Caco-2 (cell line): ENCODE measurements at regions not wholly inside any gene's neighbourhood (a gene's known extent, or its start where the extent isn't known, plus 50 kb on each side); places are given as distances from the start of the nearest gene placed in this dataset.

Experiments used
- BruUV-seq: library from RNA; stranded (reverse); fragments of 400-500 nt; replicated peaks from 2 replicates; lab custom pipeline; 2021; lab: Mats Ljungman, UMichigan
- CTCF ChIA-PET: fragments of 300-600 bp; sonication (Branson Sonifier 250); formaldehyde crosslinking; loops from one replicate; lab custom pipeline; 2022; ENCODE audit warnings: antibody characterized with exemption; lab: Charles Lee
- POLR2A ChIA-PET: fragments of 300-600 bp; sonication (Branson Sonifier 250); formaldehyde crosslinking; loops from one replicate; lab custom pipeline; 2022; ENCODE audit warnings: antibody characterized with exemption; lab: Charles Lee
- DNase-seq, 2 experiments: peaks; one replicate each; pipeline versions ENCODE4 v3.0.0 to v3.0.0-alpha.2; 2020 to 2022
- H3K27me3 ChIP-seq: replicated peaks from 2 replicates; pipeline ENCODE4 v1.6.0; 2011; ENCODE audit warnings: low read length; ENCODE audit not compliant: control insufficient read depth, insufficient read depth
- H3K36me3 ChIP-seq: 2 replicates; pipeline ENCODE4 v1.5.1; 2011; ENCODE audit warnings: low read length; ENCODE audit not compliant: control insufficient read depth, insufficient read depth
- H3K4me1 ChIP-seq: fragments of 250-450 bp; sonication (Bioruptor Pico); 2 replicates; pipeline ENCODE4 v1.5.1; 2020; ENCODE audit warnings: mild to moderate bottlenecking
- H3K4me3 ChIP-seq: 2 replicates; pipeline ENCODE4 v1.5.1; 2011; ENCODE audit warnings: low read depth, mild to moderate bottlenecking, control low read depth, low read length
- H3K9me3 ChIP-seq: fragments of 250-450 bp; sonication (Bioruptor Pico); 2 replicates; pipeline ENCODE4 v1.5.1; 2020; ENCODE audit warnings: mild to moderate bottlenecking, moderate library complexity
- H3K27ac Mint-ChIP-seq: one replicate; pipeline ENCODE4 v1.8.0; 2022; ENCODE audit warnings: mixed read lengths; ENCODE audit not compliant: unreplicated experiment
- H3K27me3 Mint-ChIP-seq: one replicate; pipeline ENCODE4 v1.8.0; 2022; ENCODE audit warnings: mixed read lengths; ENCODE audit not compliant: insufficient read depth, unreplicated experiment
- H3K36me3 Mint-ChIP-seq: one replicate; pipeline ENCODE4 v1.8.0; 2022; ENCODE audit warnings: mild to moderate bottlenecking, mixed read lengths; ENCODE audit not compliant: insufficient read depth, unreplicated experiment
- H3K4me1 Mint-ChIP-seq: one replicate; pipeline ENCODE4 v1.8.0; 2022; ENCODE audit warnings: low read depth, mixed read lengths; ENCODE audit not compliant: unreplicated experiment
- H3K4me3 Mint-ChIP-seq: one replicate; pipeline ENCODE4 v1.8.0; 2022; ENCODE audit warnings: mild to moderate bottlenecking, moderate library complexity, mixed read lengths; ENCODE audit not compliant: unreplicated experiment
- H3K9me3 Mint-ChIP-seq: one replicate; pipeline ENCODE4 v1.8.0; 2022; ENCODE audit warnings: mixed read lengths; ENCODE audit not compliant: unreplicated experiment
- intact Hi-C: fragments of 100-400 bp; cut with micrococcal nuclease; formaldehyde crosslinking; loops from one replicate; pipeline ENCODE4 v1.10.0; 2022; ENCODE audit not compliant: unreplicated experiment
- TF ChIP-seq, protein P1 (sequence below), 2 experiments: fragments of 200-600 bp in 1 of 2; IDR thresholded peaks; 1 replicate in 1 of 2; 2 replicates in 1 of 2; pipeline versions ENCODE4 v1.5.1 to v1.8.0; 2011 to 2022; ENCODE audit warnings: antibody characterized with exemption in 1 of 2, control low read depth in 1 of 2, inconsistent platforms in 1 of 2, low read depth in 1 of 2, low read length in 1 of 2, mild to moderate bottlenecking in 1 of 2, moderate library complexity in 1 of 2; ENCODE audit not compliant: insufficient read depth in 1 of 2, severe bottlenecking in 1 of 2, unreplicated experiment in 1 of 2

DNA sequence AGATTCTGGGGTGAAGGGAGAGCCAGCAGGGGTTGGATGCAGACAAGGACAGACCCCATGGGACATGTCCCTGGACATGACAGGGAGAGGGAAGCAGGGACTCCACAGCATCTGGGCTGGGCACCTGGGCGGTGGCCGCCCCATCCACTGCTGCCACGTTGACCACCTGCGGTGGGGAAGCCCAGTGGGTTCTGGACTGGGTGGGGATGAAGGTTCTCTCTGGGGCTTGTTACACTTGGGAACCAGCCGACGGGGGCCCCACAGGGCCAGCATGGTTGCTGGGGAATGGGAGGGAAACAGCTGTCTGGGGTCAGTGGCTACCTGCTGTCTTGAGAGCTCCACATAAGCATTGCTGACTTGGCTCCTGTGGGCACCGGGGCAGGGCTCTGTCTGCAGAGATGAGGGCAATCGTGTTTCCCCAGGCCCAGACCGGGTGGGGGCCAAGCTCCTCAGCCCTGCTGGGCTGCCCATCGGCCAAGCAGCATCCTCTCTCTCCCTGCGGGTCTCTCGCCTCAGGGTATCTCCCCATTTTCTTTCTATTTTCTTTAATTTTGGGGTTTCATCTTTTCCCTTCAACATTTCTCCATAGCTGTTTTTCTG lies 443.6 kb upstream of the PFKP start:
- no peaks in the 10 kb centered on the region for H3K4me1 Mint-ChIP-seq
- ChIA-PET POLR2A (no interaction called here), CTCF (no interaction called here)
- no peaks in the 10 kb centered on the region for H3K36me3 ChIP-seq
- H3K9me3 Mint-ChIP-seq = no peaks in the 10 kb centered on the region
- H3K27ac Mint-ChIP-seq = no peak overlapping the region
- H3K27me3 ChIP-seq = 0 out of 2 replicates have a peak, but pooled peaks cover 3% of the 10 kb centered on the region
- H3K4me3 Mint-ChIP-seq = no peak overlapping the region
- H3K4me3 ChIP-seq = no peak overlapping the region
- intact Hi-C loops = no loop called here
- peaks cover 36% of the 10 kb centered on the region for H3K27me3 Mint-ChIP-seq
- no peaks in the 10 kb centered on the region for H3K36me3 Mint-ChIP-seq
- BruUV-seq = no TSS peak
- no peak for DNase-seq
- no peaks in the 10 kb centered on the region for H3K9me3 ChIP-seq
- H3K4me1 ChIP-seq = no peaks in the 10 kb centered on the region
- TF ChIP-seq, protein P1, sequence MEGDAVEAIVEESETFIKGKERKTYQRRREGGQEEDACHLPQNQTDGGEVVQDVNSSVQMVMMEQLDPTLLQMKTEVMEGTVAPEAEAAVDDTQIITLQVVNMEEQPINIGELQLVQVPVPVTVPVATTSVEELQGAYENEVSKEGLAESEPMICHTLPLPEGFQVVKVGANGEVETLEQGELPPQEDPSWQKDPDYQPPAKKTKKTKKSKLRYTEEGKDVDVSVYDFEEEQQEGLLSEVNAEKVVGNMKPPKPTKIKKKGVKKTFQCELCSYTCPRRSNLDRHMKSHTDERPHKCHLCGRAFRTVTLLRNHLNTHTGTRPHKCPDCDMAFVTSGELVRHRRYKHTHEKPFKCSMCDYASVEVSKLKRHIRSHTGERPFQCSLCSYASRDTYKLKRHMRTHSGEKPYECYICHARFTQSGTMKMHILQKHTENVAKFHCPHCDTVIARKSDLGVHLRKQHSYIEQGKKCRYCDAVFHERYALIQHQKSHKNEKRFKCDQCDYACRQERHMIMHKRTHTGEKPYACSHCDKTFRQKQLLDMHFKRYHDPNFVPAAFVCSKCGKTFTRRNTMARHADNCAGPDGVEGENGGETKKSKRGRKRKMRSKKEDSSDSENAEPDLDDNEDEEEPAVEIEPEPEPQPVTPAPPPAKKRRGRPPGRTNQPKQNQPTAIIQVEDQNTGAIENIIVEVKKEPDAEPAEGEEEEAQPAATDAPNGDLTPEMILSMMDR (IDR thresholded peaks at IDR 0.05; ENCODE audit: insufficient read depth in 1 of 2, low read depth in 1 of 2, low read length in 1 of 2, severe bottlenecking in 1 of 2, unreplicated experiment in 1 of 2) = no peak

DNA sequence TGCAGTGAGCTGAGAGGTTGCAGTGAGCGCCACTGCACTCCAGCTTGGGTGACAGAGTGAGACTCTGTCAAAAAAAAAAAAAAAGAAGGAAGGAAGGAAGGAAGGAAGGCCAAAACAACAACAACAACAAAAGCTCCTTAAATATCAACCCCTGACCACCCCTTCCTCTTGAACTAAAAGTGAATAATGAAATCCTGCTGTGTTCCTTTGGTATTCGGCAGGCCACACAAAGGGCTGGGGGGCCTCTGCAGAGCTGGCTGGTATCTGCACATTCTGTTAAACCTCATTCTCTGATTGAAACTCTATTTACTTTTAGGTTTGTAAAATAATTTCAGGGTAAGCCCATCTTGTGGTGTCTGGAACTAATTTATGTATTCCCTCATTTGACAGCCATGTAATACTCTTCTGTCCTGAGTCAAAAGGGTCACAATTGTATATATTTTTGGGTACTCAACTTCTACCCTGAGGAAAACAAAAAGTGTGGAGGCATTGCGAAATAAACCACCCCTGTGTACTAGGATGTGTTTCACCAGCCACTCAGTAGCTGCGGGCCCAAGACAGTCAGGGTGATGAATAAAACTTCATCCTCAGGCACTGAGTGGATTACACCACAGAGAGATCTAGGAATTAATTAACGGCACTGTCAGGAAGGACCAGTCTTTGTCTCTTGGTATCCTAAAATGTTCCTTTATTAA lies 446.4 kb upstream of the PFKP start:
- Histone ChIP-seq H3K36me3 (no peaks in the 10 kb centered on the region), H3K4me3 (no peak overlapping the region), H3K9me3 (no peaks in the 10 kb centered on the region), H3K27me3 (0 out of 2 replicates have a peak, but pooled peaks cover 2% of the 10 kb centered on the region), H3K4me1 (no peaks in the 10 kb centered on the region)
- no TSS peak for BruUV-seq
- H3K27me3 Mint-ChIP-seq = peaks cover 28% of the 10 kb centered on the region
- H3K9me3 Mint-ChIP-seq = no peaks in the 10 kb centered on the region
- no peaks in the 10 kb centered on the region for H3K4me1 Mint-ChIP-seq
- POLR2A ChIA-PET = no interaction called here
- TF ChIP-seq, protein P1 (IDR thresholded peaks at IDR 0.05; ENCODE audit: insufficient read depth in 1 of 2, low read depth in 1 of 2, low read length in 1 of 2, severe bottlenecking in 1 of 2, unreplicated experiment in 1 of 2) = no peak
- no peak overlapping the region for H3K4me3 Mint-ChIP-seq
- no peak overlapping the region for H3K27ac Mint-ChIP-seq
- no peak for DNase-seq
- intact Hi-C loops = no loop called here
- no peaks in the 10 kb centered on the region for H3K36me3 Mint-ChIP-seq
- CTCF ChIA-PET = no interaction called here

DNA sequence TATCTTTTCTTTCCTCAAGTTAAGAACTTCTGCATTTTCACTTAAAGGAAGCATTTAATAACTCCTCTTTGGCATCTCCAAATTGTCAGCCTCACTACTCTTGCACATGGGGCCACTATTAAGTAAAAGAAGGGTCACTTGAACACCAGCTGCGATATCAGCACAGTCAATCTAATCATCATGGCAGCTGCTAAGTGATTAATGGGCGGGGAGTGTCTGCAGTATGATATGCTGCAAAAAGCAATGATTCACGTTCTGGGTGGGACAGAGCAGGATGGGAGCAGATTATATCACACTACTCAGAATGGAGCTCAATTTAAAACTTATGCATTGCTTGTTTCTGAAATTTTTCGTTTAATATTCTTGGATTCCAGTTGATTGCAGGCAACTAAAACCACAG lies 447.4 kb upstream of the PFKP start:
- BruUV-seq = no TSS peak
- ChIA-PET CTCF (interaction anchor here (1.5 kb wide), 1 partner anchor 9 kb away, joined by 3 read pairs; no protein-coding TSS in a partner anchor), POLR2A (no interaction called here)
- peaks cover 23% of the 10 kb centered on the region for H3K27me3 Mint-ChIP-seq
- no peaks in the 10 kb centered on the region for H3K4me1 ChIP-seq
- TF ChIP-seq, protein P1 (IDR thresholded peaks at IDR 0.05; ENCODE audit: insufficient read depth in 1 of 2, low read depth in 1 of 2, low read length in 1 of 2, severe bottlenecking in 1 of 2, unreplicated experiment in 1 of 2) = no peak
- H3K4me3 ChIP-seq = no peak overlapping the region
- no peak overlapping the region for H3K4me3 Mint-ChIP-seq
- H3K36me3 Mint-ChIP-seq = no peaks in the 10 kb centered on the region
- H3K9me3 Mint-ChIP-seq = no peaks in the 10 kb centered on the region
- intact Hi-C loops = loop anchor here (1.0 to 10.0 kb wide), 2 partner anchors 355 to 423 kb away; no protein-coding TSS in a partner anchor
- H3K27ac Mint-ChIP-seq = no peak overlapping the region
- H3K4me1 Mint-ChIP-seq = no peaks in the 10 kb centered on the region
- 0 out of 2 replicates have a peak, but pooled peaks cover 2% of the 10 kb centered on the region for H3K27me3 ChIP-seq
- no peaks in the 10 kb centered on the region for H3K9me3 ChIP-seq
- DNase-seq = no peak
- no peaks in the 10 kb centered on the region for H3K36me3 ChIP-seq
